K562 (cell line): ENCODE measurements at regions not wholly inside any gene's neighbourhood (a gene's known extent, or its start where the extent isn't known, plus 50 kb on each side); places are given as distances from the start of the nearest gene placed in this dataset.
A peak's percentile ranks its signal among the peaks of the same experiment; 100 is the strongest.

Source experiments
- ATAC-seq: fragments of 200-7000 bp; cut with Tn5 transposase; 3 replicates; pipeline ENCODE4 v1.9.1; 2020; ENCODE audit warnings: moderate library complexity
- BruUV-seq: library from RNA; stranded (reverse); fragments of 400-500 nt; replicated peaks from 2 replicates; lab custom pipeline; 2021; lab: Mats Ljungman, UMichigan
- CTCF ChIA-PET: fragments of 300-600 bp; formaldehyde crosslinking; extraction: SDS; loops from one replicate; lab custom pipeline; 2021; ENCODE audit warnings: low intra/inter-chr PET ratio; lab: Yijun Ruan, JAX
- POLR2A ChIA-PET: fragments of 300-600, 350-650 bp; sonication (Branson Sonifier 250); formaldehyde crosslinking; extraction: SDS; loops from one replicate; lab custom pipeline; 2021; ENCODE audit warnings: antibody characterized with exemption, inconsistent platforms; lab: Yijun Ruan, JAX
- DNase-seq, 4 experiments: peaks; one replicate each; pipeline versions ENCODE4 v3.0.0 to v3.0.0-alpha.2; 2011 to 2018; ENCODE audit warnings: low spot score in 3 of 4, mixed read lengths in 3 of 4; ENCODE audit errors: extremely low read depth in 1 of 4
- FAIRE-seq: peaks from 2 replicates; lab custom pipeline; 2011; peaks lifted over from hg19 to GRCh38; lab: Jason Lieb, UNC
- H2AFZ ChIP-seq: 2 replicates; pipeline ENCODE4 v1.6.0; 2011; ENCODE audit warnings: low read depth, low read length, control low read depth, inconsistent platforms
- H3K27ac ChIP-seq: fragments of 200-600 bp; 3 replicates; pipeline ENCODE4 v1.8.0; 2011; ENCODE audit warnings: low read depth, mild to moderate bottlenecking, control low read depth, inconsistent platforms, low read length, moderate library complexity, mixed read lengths; ENCODE audit errors: extremely low read depth
- H3K27me3 ChIP-seq, 2 experiments: fragments of 300-600 bp in 1 of 2; 2 replicates in 1 of 2; 3 replicates in 1 of 2; pipeline versions ENCODE4 v1.6.0 to v1.8.0; 2011; ENCODE audit warnings: inconsistent platforms in 2 of 2, low read length in 2 of 2, mild to moderate bottlenecking in 1 of 2, mixed read lengths in 1 of 2, moderate library complexity in 1 of 2; ENCODE audit not compliant: control insufficient read depth in 2 of 2, insufficient read depth in 2 of 2
- H3K36me3 ChIP-seq: fragments of 300-600 bp; 3 replicates; pipeline ENCODE4 v1.8.0; 2011; ENCODE audit warnings: mild to moderate bottlenecking, low read length, inconsistent platforms; ENCODE audit not compliant: control insufficient read depth, insufficient read depth
- H3K4me1 ChIP-seq, 2 experiments: fragments of 200-600 bp in 1 of 2; replicated peaks in 1 of 2; 2 replicates in 1 of 2; 3 replicates in 1 of 2; pipeline versions ENCODE4 v1.5.1 to v1.8.0; 2011; ENCODE audit warnings: inconsistent platforms in 2 of 2, low read length in 2 of 2, mild to moderate bottlenecking in 1 of 2, mixed read lengths in 1 of 2, moderate library complexity in 1 of 2; ENCODE audit not compliant: control insufficient read depth in 2 of 2, insufficient read depth in 2 of 2
- H3K4me2 ChIP-seq: 2 replicates; pipeline ENCODE4 v1.6.1; 2011; ENCODE audit warnings: low read length, control low read depth, inconsistent platforms, mixed read lengths; ENCODE audit not compliant: insufficient read depth
- H3K4me3 ChIP-seq: fragments of 200-600 bp; sonication (generic), shearing (Covaris generic); 2 replicates; pipeline ENCODE4 v1.5.1; 2016; ENCODE audit warnings: control low read depth, inconsistent platforms
- H3K79me2 ChIP-seq: fragments of 200-600 bp; 3 replicates; pipeline ENCODE4 v1.8.0; 2011; ENCODE audit warnings: low read length, inconsistent platforms; ENCODE audit not compliant: control insufficient read depth, insufficient read depth
- H3K9ac ChIP-seq, 2 experiments: 2 replicates each; pipeline versions ENCODE4 v1.6.0 to v1.6.1; 2011; ENCODE audit warnings: low read depth in 2 of 2, low read length in 2 of 2, control low read depth in 1 of 2, inconsistent platforms in 1 of 2, mild to moderate bottlenecking in 1 of 2, mixed read lengths in 1 of 2; ENCODE audit not compliant: insufficient read depth in 1 of 2
- H3K9me1 ChIP-seq: one replicate; pipeline ENCODE4 v1.6.0; 2011; ENCODE audit warnings: inconsistent platforms, mild to moderate bottlenecking, low read length, moderate library complexity; ENCODE audit not compliant: control insufficient read depth, insufficient read depth
- H3K9me3 ChIP-seq: replicated peaks from 2 replicates; pipeline ENCODE4 v1.5.1; 2011; ENCODE audit warnings: low read depth, low read length, inconsistent platforms; ENCODE audit not compliant: control insufficient read depth, insufficient read depth
- H4K20me1 ChIP-seq: replicated peaks from 2 replicates; pipeline ENCODE4 v1.6.1; 2011; ENCODE audit warnings: low read length, inconsistent platforms, mixed read lengths; ENCODE audit not compliant: control insufficient read depth, insufficient read depth
- BRCA1 ChIP-seq, 2 experiments: fragments of 450-650 bp in 1 of 2; sonication (generic) in 1 of 2; formaldehyde crosslinking in 1 of 2; IDR thresholded peaks; 2 replicates each; pipeline versions ENCODE4 v1.5.0 to v1.6.1; 2017 to 2020; ENCODE audit warnings: mild to moderate bottlenecking in 1 of 2, missing genetic modification reagents in 1 of 2
- GABPA ChIP-seq: fragments of 200-800 bp; sonication (Bioruptor generic); conservative IDR thresholded peaks from 2 replicates; pipeline ENCODE4 v1.6.1; 2016; ENCODE audit warnings: low read depth, missing genetic modification characterization, missing compliant biosample characterization
- ZBTB11 ChIP-seq, 3 experiments: fragments of 200-800 bp in 1 of 3; fragments of 250-450 bp in 1 of 3; fragments of 450-650 bp in 1 of 3; sonication (Bioruptor Pico) in 1 of 3; sonication (Bioruptor generic) in 1 of 3; formaldehyde crosslinking in 1 of 3; IDR thresholded peaks; 2 replicates each; pipeline versions ENCODE4 v1.6.1 to v1.8.0; 2016 to 2022; ENCODE audit warnings: mild to moderate bottlenecking in 2 of 3, missing genetic modification characterization in 2 of 3, missing compliant biosample characterization in 1 of 3, moderate library complexity in 1 of 3
- ZNF41 ChIP-seq: fragments of 250-450 bp; sonication (Bioruptor Pico); conservative IDR thresholded peaks from 2 replicates; pipeline ENCODE4 v1.4.0; 2020; ENCODE audit warnings: mild to moderate bottlenecking
- ZNF740 ChIP-seq, 3 experiments: fragments of 200-800 bp in 1 of 3; sonication (Bioruptor generic) in 1 of 3; sonication (generic) in 1 of 3; formaldehyde crosslinking in 1 of 3; IDR thresholded peaks; 2 replicates each; pipeline versions ENCODE4 v1.6.1 to v1.8.0; 2016 to 2022; ENCODE audit warnings: mild to moderate bottlenecking in 2 of 3, missing compliant biosample characterization in 2 of 3, missing genetic modification characterization in 2 of 3, missing genetic modification reagents in 1 of 3
- WGBS: fragments of 100-300 bp; shearing (Covaris generic); methylation state at CpG from one replicate; pipeline ENCODE4 v1.1.6; 2016; ENCODE audit warnings: low coverage, mixed read lengths; ENCODE audit not compliant: insufficient coverage; ENCODE audit errors: missing lambda C conversion rate; 5-methylcytosine and 5-hydroxymethylcytosine counted together
- in situ Hi-C: fragments of 300-500 bp; cut with MboI; formaldehyde crosslinking; loops from 4 replicates; pipeline ENCODE4 v1.15.0; 2018; ENCODE audit warnings: inconsistent platforms, mixed read lengths
- intact Hi-C: fragments of 100-400 bp; cut with micrococcal nuclease; formaldehyde crosslinking; loops from 2 replicates; pipeline ENCODE4 v1.14.2; 2022

DNA sequence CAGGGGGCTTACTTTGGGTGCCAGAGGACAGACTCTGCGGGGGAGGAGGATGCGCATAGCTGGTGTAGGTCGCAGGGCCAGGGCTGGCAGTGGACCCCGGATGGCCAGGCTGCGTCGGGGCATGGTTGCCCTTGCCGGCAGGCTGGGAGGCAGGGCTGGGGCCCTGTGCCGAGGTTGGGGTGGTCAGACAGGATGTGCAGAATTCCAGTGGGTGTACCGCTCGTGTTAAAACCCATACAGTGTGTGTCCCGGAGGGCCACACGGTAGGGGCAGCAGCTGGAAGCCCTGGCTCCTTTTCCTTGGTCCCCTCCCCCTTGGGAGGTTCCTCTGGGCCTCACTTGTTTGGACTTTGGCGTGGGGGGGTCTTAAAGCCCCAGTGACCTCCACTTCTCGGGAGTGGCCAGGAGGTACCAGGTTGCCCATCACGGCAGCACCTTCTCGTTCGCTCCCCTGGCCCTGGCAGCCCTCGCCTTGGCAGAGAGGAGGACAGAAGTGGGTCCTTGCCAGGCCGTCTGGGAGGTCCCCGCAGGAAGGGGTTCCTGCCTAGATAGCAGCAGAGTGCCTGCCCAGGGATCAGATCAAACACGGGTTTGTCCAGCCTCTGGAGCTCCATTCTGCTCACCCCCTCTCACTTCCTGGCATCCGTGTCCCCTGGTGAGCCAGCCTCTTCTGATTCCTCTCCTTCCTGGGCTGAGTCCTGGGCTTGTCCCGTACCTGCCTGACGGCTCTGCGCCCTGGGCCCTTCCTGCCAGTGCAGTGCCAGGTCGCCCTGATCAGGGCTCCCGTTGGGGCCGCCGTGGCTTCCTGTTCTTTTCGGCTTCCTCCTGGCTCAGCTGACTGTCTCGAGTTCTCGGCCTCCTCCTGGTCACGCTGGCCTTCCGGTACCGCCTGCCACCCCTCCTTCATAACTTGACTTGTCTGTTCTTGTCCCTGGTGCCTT, 56.7 kb upstream of the HGFAC start:
- no peak for ATAC-seq
- H3K27me3 ChIP-seq, result peaks cover 45 to 65% of the 10 kb centered on the region in 2 experiments
- ChIA-PET POLR2A (interaction anchor here (0.7 to 1.3 kb wide), 2 partner anchors 10 to 28 kb away, joined by 3 to 4 read pairs; no protein-coding TSS in a partner anchor), CTCF (no interaction called here)
- BruUV-seq, result no TSS peak
- 13% methylated on average over 28 of the region's 35 CpGs for WGBS
- no peak for DNase-seq
- H3K27ac ChIP-seq, result no peak overlapping the region
- H3K9me1 ChIP-seq, result no peaks in the 10 kb centered on the region
- peaks cover 1% of the 10 kb centered on the region; the same call in 1 of the 2 replicates for H4K20me1 ChIP-seq
- no peaks in the 10 kb centered on the region for H3K36me3 ChIP-seq
- in situ Hi-C loops (no loop called here), intact Hi-C loops (no loop called here)
- H3K4me2 ChIP-seq, result no peak overlapping the region
- peaks cover 0 to 21% of the 10 kb centered on the region in 2 experiments; a peak in 2 of 5 replicates for H3K4me1 ChIP-seq
- no peak overlapping the region for H3K4me3 ChIP-seq
- no peak for FAIRE-seq
- H3K9me3 ChIP-seq, result peaks cover 4% of the 10 kb centered on the region
- 0 out of 6 replicates have a peak, but pooled peaks of 1 of the 3 experiments have one; percentile 19 for TF ChIP-seq ZBTB11 (CRISPR knock-in tag; IDR thresholded peaks at IDR 0.05)
- TF ChIP-seq ZNF740 (CRISPR knock-in tag; IDR thresholded peaks at IDR 0.05), result peak; percentile 2; the same call in 1 of the 2 replicates
- TF ChIP-seq ZNF740 (tag; IDR thresholded peaks at IDR 0.05), result no peak
- TF ChIP-seq BRCA1 (IDR thresholded peaks at IDR 0.05), result no peak
- TF ChIP-seq BRCA1 (CRISPR knock-in tag; IDR thresholded peaks at IDR 0.05), result no peak
- no peak for TF ChIP-seq ZNF41 (CRISPR knock-in tag)
- TF ChIP-seq GABPA (tag), result peak; percentile 41
- no peaks in the 10 kb centered on the region for H3K79me2 ChIP-seq
- peak overlapping the region in 1 of 2 experiments; percentile 58; a peak in 2 of 4 replicates for H3K9ac ChIP-seq
- no peak overlapping the region for H2AFZ ChIP-seq
